Hippocampal formation (tissue), 2 donors: ENCODE measurements at regions not wholly inside any gene's neighbourhood (a gene's known extent, or its start where the extent isn't known, plus 50 kb on each side); places are given as distances from the start of the nearest gene placed in this dataset.
"Not testable (repeated sequence)": the region's sequence is repeated elsewhere in the genome, so short reads cannot be mapped to it uniquely, and the experiment has no call there.

ENCODE experiments used
- DNase-seq, 2 donors: peaks; one replicate each; lab custom pipeline; 2025; lab: John Stamatoyannopoulos, UW

- no peak for DNase-seq
Observed at GRCh38 chr1:5140962-5141361, 486.6 kb downstream of the AJAP1 start.

GRCh38 chr1:5140136-5140535 lies 485.7 kb downstream of the AJAP1 start:
- DNase-seq, result no peak

GRCh38 chr1:5129746-5130355 lies 475.4 kb downstream of the AJAP1 start:
- no peak for DNase-seq

GRCh38 chr1:5125208-5125607 lies 470.8 kb downstream of the AJAP1 start:
- DNase-seq, result no peak

GRCh38 chr1:5120559-5120958 lies 466.1 kb downstream of the AJAP1 start:
- no peak for DNase-seq

GRCh38 chr1:5119366-5120234 lies 465.2 kb downstream of the AJAP1 start:
- DNase-seq, result no peak

- DNase-seq, result not testable (repeated sequence)
Observed at GRCh38 chr1:5118771-5119170, 464.4 kb downstream of the AJAP1 start.

GRCh38 chr1:5118292-5118691 lies 463.9 kb downstream of the AJAP1 start:
- not testable (repeated sequence) for DNase-seq

- no peak for DNase-seq
Observed at GRCh38 chr1:5111581-5111980, 457.2 kb downstream of the AJAP1 start.

- no peak for DNase-seq
Observed at GRCh38 chr1:5110508-5110907, 456.1 kb downstream of the AJAP1 start.

- no peak for DNase-seq
Observed at GRCh38 chr1:5109633-5110032, 455.2 kb downstream of the AJAP1 start.

- DNase-seq, result no peak
Observed at GRCh38 chr1:5108740-5109139, 454.3 kb downstream of the AJAP1 start.

- no peak for DNase-seq
Observed at GRCh38 chr1:5105744-5106143, 451.3 kb downstream of the AJAP1 start.

- DNase-seq, result no peak
Observed at GRCh38 chr1:5099558-5099957, 445.1 kb downstream of the AJAP1 start.

GRCh38 chr1:5098981-5099385 lies 444.6 kb downstream of the AJAP1 start:
- DNase-seq, result no peak

- DNase-seq, result no peak
Observed at GRCh38 chr1:5093042-5093441, 438.6 kb downstream of the AJAP1 start.

- DNase-seq, result no peak
Observed at GRCh38 chr1:5084676-5085075, 430.3 kb downstream of the AJAP1 start.

- DNase-seq, result no peak
Observed at GRCh38 chr1:5067246-5067645, 412.8 kb downstream of the AJAP1 start.

GRCh38 chr1:5053744-5054143 lies 399.3 kb downstream of the AJAP1 start:
- DNase-seq, result no peak

- DNase-seq, result no peak
Observed at GRCh38 chr1:5029136-5029535, 374.7 kb downstream of the AJAP1 start.

- no peak for DNase-seq
Observed at GRCh38 chr1:5012249-5012648, 357.8 kb downstream of the AJAP1 start.

- no peak for DNase-seq
Observed at GRCh38 chr1:5010656-5011055, 356.2 kb downstream of the AJAP1 start.

GRCh38 chr1:5010236-5010635 lies 355.8 kb downstream of the AJAP1 start:
- no peak for DNase-seq
